Neural progenitor cell (in vitro differentiated cells): ENCODE measurements at regions not wholly inside any gene's neighbourhood (a gene's known extent, or its start where the extent isn't known, plus 50 kb on each side); places are given as distances from the start of the nearest gene placed in this dataset.

ENCODE experiments used
- DNase-seq: peaks from one replicate; pipeline ENCODE4 v3.0.0-alpha.2; 2016; ENCODE audit warnings: low spot score
- H2AFZ ChIP-seq: fragments of 200-600 bp; sonication (generic); replicated peaks from 2 replicates; pipeline ENCODE4 v1.6.1; 2016; ENCODE audit warnings: antibody characterized with exemption
- H3F3A ChIP-seq: fragments of 200-600 bp; sonication (generic); 2 replicates; pipeline ENCODE4 v1.6.1; 2016; ENCODE audit warnings: antibody characterized with exemption, low read depth
- H3K27ac ChIP-seq: fragments of 200-600 bp; sonication (generic); 2 replicates; pipeline ENCODE4 v1.5.1; 2016; ENCODE audit warnings: mild to moderate bottlenecking
- H3K27me3 ChIP-seq: fragments of 200-600 bp; sonication (generic); 2 replicates; pipeline ENCODE4 v1.6.1; 2016; ENCODE audit warnings: mild to moderate bottlenecking, moderate library complexity
- H3K36me3 ChIP-seq: fragments of 200-600 bp; sonication (generic); 2 replicates; pipeline ENCODE4 v1.5.1; 2016
- H3K4me1 ChIP-seq: fragments of 200-600 bp; sonication (generic); 2 replicates; pipeline ENCODE4 v1.6.1; 2016; ENCODE audit warnings: mixed run types
- H3K4me2 ChIP-seq: fragments of 200-600 bp; sonication (generic); 2 replicates; pipeline ENCODE4 v1.6.1; 2016
- H3K4me3 ChIP-seq: fragments of 200-600 bp; sonication (generic); 2 replicates; pipeline ENCODE4 v1.5.1; 2016
- H3K79me2 ChIP-seq: fragments of 200-600 bp; sonication (generic); 2 replicates; pipeline ENCODE4 v1.6.1; 2016; ENCODE audit warnings: low read depth
- H3K9ac ChIP-seq: fragments of 200-600 bp; sonication (generic); 2 replicates; pipeline ENCODE4 v1.6.1; 2016
- H3K9me3 ChIP-seq: fragments of 200-600 bp; sonication (generic); 2 replicates; pipeline ENCODE4 v1.5.1; 2016; ENCODE audit warnings: low read depth
- H4K20me1 ChIP-seq: fragments of 200-600 bp; sonication (generic); 2 replicates; pipeline ENCODE4 v1.6.1; 2016; ENCODE audit warnings: low read depth
- H3K27ac Mint-ChIP-seq: 3 replicates; pipeline ENCODE4 v1.8.0; 2021; ENCODE audit warnings: mixed read lengths
- H3K27me3 Mint-ChIP-seq: 2 replicates; pipeline ENCODE4 v1.8.0; 2022; ENCODE audit warnings: low read depth, mild to moderate bottlenecking, inconsistent platforms, moderate library complexity, mixed read lengths; ENCODE audit not compliant: insufficient read depth
- H3K36me3 Mint-ChIP-seq: 3 replicates; pipeline ENCODE4 v1.8.0; 2021; ENCODE audit warnings: mixed read lengths
- H3K4me1 Mint-ChIP-seq: 3 replicates; pipeline ENCODE4 v1.8.0; 2021; ENCODE audit warnings: mixed read lengths
- H3K4me3 Mint-ChIP-seq: 3 replicates; pipeline ENCODE4 v1.8.0; 2021; ENCODE audit warnings: mild to moderate bottlenecking, moderate library complexity, mixed read lengths
- H3K9me3 Mint-ChIP-seq: 3 replicates; pipeline ENCODE4 v1.8.0; 2020; ENCODE audit warnings: mixed read lengths
- CTCF ChIP-seq: fragments of 200-600 bp; sonication (generic); IDR thresholded peaks from 2 replicates; pipeline ENCODE4 v1.5.1; 2017; ENCODE audit warnings: antibody characterized with exemption, mild to moderate bottlenecking
- EZH2 ChIP-seq: fragments of 200-600 bp; sonication (generic); IDR thresholded peaks from 2 replicates; pipeline ENCODE4 v1.6.1; 2017; ENCODE audit warnings: antibody characterized with exemption, mild to moderate bottlenecking, moderate library complexity
- EZH2phosphoT487 ChIP-seq: fragments of 200-600 bp; sonication (generic); IDR thresholded peaks from 2 replicates; pipeline ENCODE4 v1.6.1; 2017; ENCODE audit warnings: antibody characterized with exemption

GRCh38 chr14:105842105-105842504 is 315.7 kb downstream of the TMEM121 start:
- no peaks in the 10 kb centered on the region for H3K36me3 Mint-ChIP-seq
- no peak overlapping the region for H3K27ac Mint-ChIP-seq
- H4K20me1 ChIP-seq: no peaks in the 10 kb centered on the region
- peaks cover 6% of the 10 kb centered on the region for H3K9me3 ChIP-seq
- no peak for TF ChIP-seq EZH2
- no peak for TF ChIP-seq EZH2phosphoT487
- no peak for TF ChIP-seq CTCF
- H3K4me1 Mint-ChIP-seq: no peaks in the 10 kb centered on the region
- DNase-seq: no peak
- no peak overlapping the region for H3K27ac ChIP-seq
- no peaks in the 10 kb centered on the region for H3K36me3 ChIP-seq
- peaks cover 56% of the 10 kb centered on the region for H3K9me3 Mint-ChIP-seq
- H3K79me2 ChIP-seq: no peaks in the 10 kb centered on the region
- no peaks in the 10 kb centered on the region for H3K4me1 ChIP-seq
- H2AFZ ChIP-seq: no peak overlapping the region
- no peak overlapping the region for H3K4me2 ChIP-seq
- peaks cover 5% of the 10 kb centered on the region for H3K27me3 Mint-ChIP-seq
- no peaks in the 10 kb centered on the region for H3K27me3 ChIP-seq
- no peak overlapping the region for H3K9ac ChIP-seq
- no peak overlapping the region for H3K4me3 ChIP-seq
- H3K4me3 Mint-ChIP-seq: no peak overlapping the region
- H3F3A ChIP-seq: no peaks in the 10 kb centered on the region

GRCh38 chr14:105843444-105844046 is 317.2 kb downstream of the TMEM121 start:
- H3K4me3 Mint-ChIP-seq: no peak overlapping the region
- TF ChIP-seq EZH2 (no peak), CTCF (no peak)
- no peak overlapping the region for H2AFZ ChIP-seq
- H3K27me3 Mint-ChIP-seq: peaks cover 5% of the 10 kb centered on the region
- no peaks in the 10 kb centered on the region for H3K79me2 ChIP-seq
- H3K4me1 Mint-ChIP-seq: no peaks in the 10 kb centered on the region
- H3K4me1 ChIP-seq: no peaks in the 10 kb centered on the region
- H4K20me1 ChIP-seq: no peaks in the 10 kb centered on the region
- H3K27ac ChIP-seq: no peak overlapping the region
- DNase-seq: no peak
- no peaks in the 10 kb centered on the region for H3K27me3 ChIP-seq
- H3K27ac Mint-ChIP-seq: no peak overlapping the region
- peaks cover 6% of the 10 kb centered on the region for H3K9me3 ChIP-seq
- no peak overlapping the region for H3K4me2 ChIP-seq
- no peak overlapping the region for H3K4me3 ChIP-seq
- H3K9ac ChIP-seq: no peak overlapping the region
- no peaks in the 10 kb centered on the region for H3K36me3 ChIP-seq
- peaks cover 52% of the 10 kb centered on the region for H3K9me3 Mint-ChIP-seq
- no peaks in the 10 kb centered on the region for H3F3A ChIP-seq
- no peaks in the 10 kb centered on the region for H3K36me3 Mint-ChIP-seq

DNA sequence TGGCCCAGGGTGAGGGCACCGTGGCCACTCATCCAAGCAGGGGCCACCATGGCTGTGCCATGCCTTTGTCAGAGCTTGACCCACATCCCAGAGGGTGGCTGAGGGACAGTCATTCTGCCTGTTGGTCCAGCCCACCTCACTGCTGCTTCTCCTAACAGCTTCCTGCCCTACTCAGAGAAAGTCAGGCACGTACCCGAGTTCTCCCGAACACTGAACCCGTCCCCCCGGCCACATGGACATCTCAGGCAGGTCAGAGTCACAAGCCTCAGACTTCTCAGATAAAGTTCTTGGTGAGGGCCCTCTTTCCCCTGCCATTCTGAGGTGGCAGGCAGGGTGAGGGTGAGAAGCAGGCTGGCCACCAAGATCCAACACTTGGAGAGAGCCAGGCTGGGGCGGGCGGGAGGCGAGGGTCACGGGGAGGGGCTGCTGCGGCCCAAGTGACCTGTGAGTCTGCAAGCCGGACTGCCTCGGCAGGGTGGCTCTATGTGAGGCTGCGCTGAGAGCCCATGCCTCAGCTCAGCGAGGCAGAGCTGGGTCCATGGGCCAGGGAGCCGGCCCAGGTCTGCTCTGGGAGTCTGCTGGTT is 317.8 kb downstream of the TMEM121 start:
- H3K27me3 Mint-ChIP-seq: peaks cover 4% of the 10 kb centered on the region
- peaks cover 55% of the 10 kb centered on the region for H3K9me3 Mint-ChIP-seq
- Histone ChIP-seq H3K27ac (no peak overlapping the region), H4K20me1 (no peaks in the 10 kb centered on the region), H3F3A (no peaks in the 10 kb centered on the region), H3K9ac (no peak overlapping the region), H3K4me3 (no peak overlapping the region), H3K9me3 (peaks cover 6% of the 10 kb centered on the region), H2AFZ (no peak overlapping the region), H3K4me1 (no peaks in the 10 kb centered on the region), H3K27me3 (no peaks in the 10 kb centered on the region), H3K4me2 (no peak overlapping the region), H3K79me2 (no peaks in the 10 kb centered on the region), H3K36me3 (no peaks in the 10 kb centered on the region)
- DNase-seq: no peak
- TF ChIP-seq EZH2: no peak
- TF ChIP-seq CTCF: no peak
- no peak for TF ChIP-seq EZH2phosphoT487
- H3K4me3 Mint-ChIP-seq: no peak overlapping the region
- no peak overlapping the region for H3K27ac Mint-ChIP-seq
- no peaks in the 10 kb centered on the region for H3K4me1 Mint-ChIP-seq
- no peaks in the 10 kb centered on the region for H3K36me3 Mint-ChIP-seq
